Left ventricle myocardium inferior (tissue), 1 donor: ENCODE measurements at regions not wholly inside any gene's neighbourhood (a gene's known extent, or its start where the extent isn't known, plus 50 kb on each side); places are given as distances from the start of the nearest gene placed in this dataset.

Source experiments
- DNase-seq: peaks from one replicate; pipeline ENCODE4 v3.0.0-alpha.2; 2020
- H3K27ac ChIP-seq: fragments of 200-600 bp; replicated peaks from 2 replicates; pipeline ENCODE4 v1.8.0; 2021
- H3K27me3 ChIP-seq: fragments of 200-600 bp; 2 replicates; pipeline ENCODE4 v1.8.0; 2021; ENCODE audit warnings: low read depth
- H3K36me3 ChIP-seq: fragments of 200-600 bp; 2 replicates; pipeline ENCODE4 v1.8.0; 2021
- H3K4me1 ChIP-seq: fragments of 200-600 bp; 2 replicates; pipeline ENCODE4 v1.8.0; 2021
- H3K4me3 ChIP-seq: fragments of 200-600 bp; 2 replicates; pipeline ENCODE4 v1.8.0; 2021; ENCODE audit warnings: mild to moderate bottlenecking, moderate library complexity
- H3K9me3 ChIP-seq: fragments of 200-600 bp; replicated peaks from 2 replicates; pipeline ENCODE4 v1.8.0; 2021
- intact Hi-C: fragments of 100-400 bp; cut with micrococcal nuclease; formaldehyde crosslinking; loops from one replicate; pipeline ENCODE4 v1.11.0; 2022
- TF ChIP-seq, protein P1 (sequence below): fragments of 200-600 bp; IDR thresholded peaks from 2 replicates; pipeline ENCODE4 v1.8.0; 2021; ENCODE audit warnings: antibody characterized with exemption, mild to moderate bottlenecking, borderline replicate concordance
- donor health status: DM: no; HTN: yes; CAD: no; lungs with severe emphysema.

DNA sequence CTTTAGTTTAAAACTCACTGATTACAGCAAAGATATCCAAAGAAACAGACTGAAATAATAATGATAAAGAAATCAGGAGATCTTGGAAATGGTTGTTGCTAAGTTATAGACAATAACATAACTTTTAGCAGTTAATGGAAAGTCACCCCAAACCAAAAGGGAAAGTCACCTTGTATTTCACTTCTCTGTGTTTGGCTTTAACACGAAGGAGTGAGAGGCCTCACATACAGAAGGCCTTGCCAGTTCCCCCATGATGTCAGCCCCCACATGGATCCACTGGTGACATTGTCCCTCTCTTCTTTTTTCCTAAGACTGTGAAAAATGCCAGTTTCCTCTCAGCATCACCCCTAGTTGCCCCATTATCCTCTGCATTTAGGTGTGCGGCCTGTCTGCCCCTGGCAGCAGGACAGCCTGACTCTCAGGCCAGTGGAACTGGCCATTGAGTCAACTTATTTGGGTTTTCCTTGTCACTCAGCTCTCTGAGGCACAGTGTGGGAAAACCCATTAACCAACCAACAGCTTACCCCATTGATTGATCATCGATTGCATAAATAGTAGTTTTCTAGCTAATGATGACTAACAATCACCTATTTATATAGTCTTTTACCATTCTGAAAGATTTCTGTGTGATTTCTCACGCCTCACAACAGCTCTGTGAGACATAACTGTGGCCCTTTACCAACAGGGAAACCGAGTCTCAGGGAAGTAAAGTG lies 308.1 kb downstream of the PTTG2 start:
- no peak for DNase-seq
- Histone ChIP-seq H3K36me3 (no peaks in the 10 kb centered on the region), H3K27ac (no peak overlapping the region), H3K9me3 (no peaks in the 10 kb centered on the region), H3K4me3 (no peak overlapping the region), H3K4me1 (no peaks in the 10 kb centered on the region), H3K27me3 (no peaks in the 10 kb centered on the region)
- intact Hi-C loops: no loop called here
- TF ChIP-seq, protein P1, sequence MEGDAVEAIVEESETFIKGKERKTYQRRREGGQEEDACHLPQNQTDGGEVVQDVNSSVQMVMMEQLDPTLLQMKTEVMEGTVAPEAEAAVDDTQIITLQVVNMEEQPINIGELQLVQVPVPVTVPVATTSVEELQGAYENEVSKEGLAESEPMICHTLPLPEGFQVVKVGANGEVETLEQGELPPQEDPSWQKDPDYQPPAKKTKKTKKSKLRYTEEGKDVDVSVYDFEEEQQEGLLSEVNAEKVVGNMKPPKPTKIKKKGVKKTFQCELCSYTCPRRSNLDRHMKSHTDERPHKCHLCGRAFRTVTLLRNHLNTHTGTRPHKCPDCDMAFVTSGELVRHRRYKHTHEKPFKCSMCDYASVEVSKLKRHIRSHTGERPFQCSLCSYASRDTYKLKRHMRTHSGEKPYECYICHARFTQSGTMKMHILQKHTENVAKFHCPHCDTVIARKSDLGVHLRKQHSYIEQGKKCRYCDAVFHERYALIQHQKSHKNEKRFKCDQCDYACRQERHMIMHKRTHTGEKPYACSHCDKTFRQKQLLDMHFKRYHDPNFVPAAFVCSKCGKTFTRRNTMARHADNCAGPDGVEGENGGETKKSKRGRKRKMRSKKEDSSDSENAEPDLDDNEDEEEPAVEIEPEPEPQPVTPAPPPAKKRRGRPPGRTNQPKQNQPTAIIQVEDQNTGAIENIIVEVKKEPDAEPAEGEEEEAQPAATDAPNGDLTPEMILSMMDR: no peak

DNA sequence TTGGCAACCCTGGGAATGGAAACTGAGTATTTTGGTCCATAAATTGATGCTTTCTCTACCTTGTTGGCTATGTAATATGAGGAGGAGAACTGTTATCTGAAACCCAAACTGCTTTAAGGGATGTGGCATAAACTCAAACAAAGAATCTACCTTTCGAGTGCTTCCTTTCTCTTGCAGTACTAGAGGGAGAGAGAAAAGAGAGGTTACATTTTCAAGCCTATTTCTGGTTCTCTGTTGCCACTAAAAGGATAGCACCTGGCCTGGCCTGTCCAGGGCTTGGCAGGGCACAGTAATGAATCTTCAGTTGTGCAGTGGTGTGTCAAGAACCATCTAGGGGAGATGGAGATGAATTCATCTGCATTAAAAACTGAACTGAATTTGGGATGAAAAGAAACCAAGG lies 308.6 kb downstream of the PTTG2 start:
- TF ChIP-seq, protein P1: no peak
- no peaks in the 10 kb centered on the region for H3K9me3 ChIP-seq
- DNase-seq: no peak
- H3K27me3 ChIP-seq: no peaks in the 10 kb centered on the region
- no peak overlapping the region for H3K4me3 ChIP-seq
- H3K27ac ChIP-seq: no peak overlapping the region
- intact Hi-C loops: no loop called here
- H3K36me3 ChIP-seq: no peaks in the 10 kb centered on the region
- H3K4me1 ChIP-seq: no peaks in the 10 kb centered on the region

DNA sequence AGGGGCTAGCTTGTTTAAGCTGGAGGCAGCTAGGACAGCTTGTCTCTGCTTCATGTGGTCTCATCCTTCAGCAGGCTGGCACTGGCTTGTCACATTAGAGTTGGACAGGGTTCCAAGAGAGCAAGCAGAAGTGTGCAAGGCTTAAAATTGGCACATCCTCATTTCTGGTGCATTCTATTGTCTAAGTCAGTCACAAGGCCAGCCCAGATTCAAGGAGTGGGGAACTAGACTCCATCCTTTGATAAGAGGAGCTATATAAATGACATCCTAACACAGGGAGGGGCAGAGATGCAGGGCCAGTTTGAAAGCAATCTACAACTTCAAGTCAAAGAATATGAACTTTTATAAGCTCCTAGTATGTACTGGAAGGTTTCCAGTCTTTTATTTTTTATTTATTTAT lies 313.2 kb downstream of the PTTG2 start:
- H3K4me1 ChIP-seq: no peaks in the 10 kb centered on the region
- no peaks in the 10 kb centered on the region for H3K27me3 ChIP-seq
- TF ChIP-seq, protein P1: no peak

DNA sequence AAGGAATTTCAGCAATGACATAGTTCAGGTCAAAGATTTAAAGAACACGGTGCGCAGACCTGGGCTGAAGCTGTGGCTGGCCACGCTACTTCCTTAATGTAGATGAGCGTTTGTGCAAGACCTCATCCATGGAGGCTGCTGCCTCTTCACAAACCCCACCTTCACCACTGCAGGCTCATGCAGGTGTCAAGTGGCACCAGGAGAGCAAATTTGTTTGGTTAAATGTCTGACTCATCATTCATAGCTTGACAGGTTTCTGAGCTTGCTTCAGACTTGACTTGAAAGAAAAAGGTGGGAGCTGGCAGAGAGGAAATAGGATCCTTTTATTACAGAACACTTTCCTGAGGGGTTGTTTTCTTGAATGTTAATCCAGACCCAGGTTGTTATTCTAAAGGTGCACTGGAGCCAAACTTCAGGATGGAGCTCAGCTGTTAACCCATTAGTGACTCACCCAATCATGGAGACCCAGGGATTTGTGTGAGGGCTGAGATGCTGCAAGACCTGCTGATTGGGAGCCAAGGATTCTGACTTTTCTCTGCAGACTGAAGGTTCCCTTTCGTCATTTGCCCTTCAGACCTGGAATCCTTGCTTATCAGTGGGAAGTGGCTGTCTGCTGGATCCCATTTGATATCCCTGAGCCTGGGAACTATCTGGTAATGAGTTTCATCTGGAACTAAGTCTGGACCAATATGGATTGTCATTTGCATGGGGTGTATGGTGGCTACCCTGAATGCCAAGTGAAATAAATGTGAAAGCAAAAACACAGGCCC lies 315.3 kb downstream of the PTTG2 start:
- H3K27me3 ChIP-seq: no peaks in the 10 kb centered on the region
- intact Hi-C loops: no loop called here
- no peaks in the 10 kb centered on the region for H3K36me3 ChIP-seq
- TF ChIP-seq, protein P1: no peak
- H3K9me3 ChIP-seq: peaks cover 6% of the 10 kb centered on the region
- no peak overlapping the region for H3K4me3 ChIP-seq
- H3K4me1 ChIP-seq: no peaks in the 10 kb centered on the region
- no peak overlapping the region for H3K27ac ChIP-seq
- DNase-seq: no peak

More for the DNA sequence above, 313.2 kb downstream of the PTTG2 start:
- DNase-seq: no peak
- H3K4me3 ChIP-seq: no peak overlapping the region
- peaks cover 4% of the 10 kb centered on the region for H3K9me3 ChIP-seq
- intact Hi-C loops: no loop called here
- no peak overlapping the region for H3K27ac ChIP-seq
- H3K36me3 ChIP-seq: no peaks in the 10 kb centered on the region

DNA sequence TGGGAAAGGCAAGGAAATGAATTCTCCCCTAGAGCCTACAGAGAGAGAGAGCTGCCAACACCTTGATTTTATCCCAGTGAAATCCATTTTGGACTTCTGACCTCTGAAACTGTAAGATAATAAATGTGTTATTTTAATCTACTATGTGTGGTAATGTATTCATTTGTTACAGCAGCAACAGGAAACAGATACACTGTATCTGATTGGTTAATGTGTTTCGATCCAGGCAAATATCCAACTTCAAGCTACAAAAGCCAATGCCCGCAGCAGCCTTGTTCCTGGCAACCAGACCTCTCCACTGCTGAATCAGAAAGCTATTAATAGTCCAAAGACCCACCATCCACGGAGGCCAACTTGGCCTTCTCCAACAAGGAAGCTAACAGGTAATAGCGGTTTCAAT lies 318.1 kb downstream of the PTTG2 start:
- no peaks in the 10 kb centered on the region for H3K27me3 ChIP-seq
- H3K36me3 ChIP-seq: no peaks in the 10 kb centered on the region
- TF ChIP-seq, protein P1: no peak
- peaks cover 6% of the 10 kb centered on the region for H3K9me3 ChIP-seq
- intact Hi-C loops: no loop called here
- no peak overlapping the region for H3K27ac ChIP-seq
- DNase-seq: no peak
- peaks cover 10% of the 10 kb centered on the region for H3K4me1 ChIP-seq
- no peak overlapping the region for H3K4me3 ChIP-seq
